Ishikawa (cell line): ENCODE measurements at regions not wholly inside any gene's neighbourhood (a gene's known extent, or its start where the extent isn't known, plus 50 kb on each side); places are given as distances from the start of the nearest gene placed in this dataset.

Experiments
- CEBPB ChIP-seq: IDR thresholded peaks from 2 replicates; pipeline ENCODE4 v1.6.1; 2012
- CREB1 ChIP-seq: IDR thresholded peaks from 2 replicates; pipeline ENCODE4 v1.6.1; 2012; ENCODE audit warnings: low read depth
- EGR1 ChIP-seq: IDR thresholded peaks from 2 replicates; pipeline ENCODE4 v1.6.1; 2012
- EP300 ChIP-seq: IDR thresholded peaks from 2 replicates; pipeline ENCODE4 v1.6.1; 2012; ENCODE audit warnings: borderline replicate concordance
- FOXM1 ChIP-seq: IDR thresholded peaks from 2 replicates; pipeline ENCODE4 v1.6.1; 2012; ENCODE audit warnings: low read depth, borderline replicate concordance
- MAX ChIP-seq: IDR thresholded peaks from 2 replicates; pipeline ENCODE4 v1.6.1; 2012
- NFIC ChIP-seq: IDR thresholded peaks from 2 replicates; pipeline ENCODE4 v1.6.1; 2012
- RAD21 ChIP-seq: IDR thresholded peaks from 2 replicates; pipeline ENCODE4 v1.6.1; 2012; ENCODE audit warnings: low read depth
- REST ChIP-seq: IDR thresholded peaks from 2 replicates; pipeline ENCODE4 v1.6.1; 2012; ENCODE audit warnings: low read depth, mild to moderate bottlenecking
- TAF1 ChIP-seq: IDR thresholded peaks from 2 replicates; pipeline ENCODE4 v1.6.1; 2012; ENCODE audit warnings: low read depth, mild to moderate bottlenecking
- TCF12 ChIP-seq: IDR thresholded peaks from 2 replicates; pipeline ENCODE4 v1.6.1; 2012; ENCODE audit warnings: low read depth
- TEAD4 ChIP-seq: IDR thresholded peaks from 2 replicates; pipeline ENCODE4 v1.6.1; 2012
- USF1 ChIP-seq: IDR thresholded peaks from 2 replicates; pipeline ENCODE4 v1.6.1; 2012
- YY1 ChIP-seq: IDR thresholded peaks from 2 replicates; pipeline ENCODE4 v1.6.1; 2012; ENCODE audit warnings: low read depth
- ZBTB7A ChIP-seq: IDR thresholded peaks from 2 replicates; pipeline ENCODE4 v1.6.1; 2012; ENCODE audit warnings: low read depth

GRCh38 chr9:79246170-79246569, 325.6 kb upstream of the TLE4 start:
- TF ChIP-seq YY1 = no peak
- TF ChIP-seq MAX = no peak
- no peak for TF ChIP-seq NFIC
- no peak for TF ChIP-seq EGR1
- no peak for TF ChIP-seq USF1
- no peak for TF ChIP-seq TEAD4
- TF ChIP-seq CEBPB = no peak
- TF ChIP-seq TCF12 = no peak
- TF ChIP-seq ZBTB7A = no peak
- no peak for TF ChIP-seq EP300
- TF ChIP-seq FOXM1 = no peak

- TF ChIP-seq TEAD4 = no peak
- TF ChIP-seq CREB1 = no peak
- TF ChIP-seq FOXM1 = no peak
- no peak for TF ChIP-seq RAD21
- TF ChIP-seq YY1 = no peak
- TF ChIP-seq TAF1 = no peak
- TF ChIP-seq EGR1 = no peak
- no peak for TF ChIP-seq REST
- TF ChIP-seq NFIC = no peak
- no peak for TF ChIP-seq CEBPB
- no peak for TF ChIP-seq EP300
- TF ChIP-seq MAX = no peak
- no peak for TF ChIP-seq USF1
- no peak for TF ChIP-seq ZBTB7A
- TF ChIP-seq TCF12 = no peak
Measured at GRCh38 chr9:79247021-79247420, 324.7 kb upstream of the TLE4 start.

- TF ChIP-seq CEBPB (no peak), ZBTB7A (no peak), EGR1 (no peak), TEAD4 (no peak), YY1 (no peak), TCF12 (no peak), FOXM1 (no peak), EP300 (no peak), USF1 (no peak), MAX (no peak), TAF1 (no peak), NFIC (no peak), CREB1 (no peak), RAD21 (no peak), REST (no peak)
Measured at GRCh38 chr9:79250806-79251205, 321.0 kb upstream of the TLE4 start.

- TF ChIP-seq ZBTB7A (no peak), TCF12 (no peak), EP300 (no peak), RAD21 (no peak), TEAD4 (no peak), MAX (no peak), YY1 (no peak), CEBPB (no peak), TAF1 (no peak), FOXM1 (no peak), CREB1 (no peak), REST (no peak), USF1 (no peak), EGR1 (no peak), NFIC (no peak)
Measured at GRCh38 chr9:79254900-79255650, 316.7 kb upstream of the TLE4 start.
